H9 (cell line): ENCODE measurements at regions not wholly inside any gene's neighbourhood (a gene's known extent, or its start where the extent isn't known, plus 50 kb on each side); places are given as distances from the start of the nearest gene placed in this dataset.
"Not testable (repeated sequence)": the region's sequence is repeated elsewhere in the genome, so short reads cannot be mapped to it uniquely, and the experiment has no call there.

ENCODE experiments used
- DNase-seq: peaks from one replicate; pipeline ENCODE4 v3.0.0-alpha.2; 2017
- H2AFZ ChIP-seq: one replicate; pipeline ENCODE4 v1.6.1; 2013; ENCODE audit warnings: mild to moderate bottlenecking, low read length, control low read depth, moderate library complexity
- H2AK5ac ChIP-seq: 2 replicates; pipeline ENCODE4 v1.6.1; 2013; ENCODE audit warnings: low read length, control low read depth, mixed read lengths; ENCODE audit not compliant: insufficient read length
- H2BK120ac ChIP-seq: one replicate; pipeline ENCODE4 v1.6.1; 2013; ENCODE audit warnings: low read depth, mild to moderate bottlenecking, low read length, control low read depth, inconsistent platforms; ENCODE audit not compliant: poor library complexity, severe bottlenecking
- H2BK12ac ChIP-seq: 2 replicates; pipeline ENCODE4 v1.6.1; 2013; ENCODE audit warnings: low read length, control low read depth, mixed read lengths, low read depth; ENCODE audit not compliant: insufficient read length
- H2BK15ac ChIP-seq: 2 replicates; pipeline ENCODE4 v1.6.1; 2013; ENCODE audit warnings: low read depth, low read length, control low read depth
- H2BK20ac ChIP-seq: one replicate; pipeline ENCODE4 v1.6.1; 2013; ENCODE audit warnings: low read depth, mild to moderate bottlenecking, low read length, control low read depth, inconsistent platforms; ENCODE audit not compliant: poor library complexity, severe bottlenecking
- H2BK5ac ChIP-seq: 2 replicates; pipeline ENCODE4 v1.6.1; 2013; ENCODE audit warnings: low read length, control low read depth, mixed read lengths; ENCODE audit not compliant: insufficient read length
- H3K14ac ChIP-seq: 2 replicates; pipeline ENCODE4 v1.6.1; 2013; ENCODE audit warnings: low read length, control low read depth; ENCODE audit not compliant: insufficient read depth
- H3K18ac ChIP-seq: 2 replicates; pipeline ENCODE4 v1.6.1; 2013; ENCODE audit warnings: low read depth, mild to moderate bottlenecking, mixed read lengths, low read length, control low read depth; ENCODE audit not compliant: insufficient read length
- H3K23ac ChIP-seq: 2 replicates; pipeline ENCODE4 v1.6.1; 2013; ENCODE audit warnings: low read length, control low read depth, mixed read lengths, low read depth; ENCODE audit not compliant: insufficient read length
- H3K23me2 ChIP-seq: 2 replicates; pipeline ENCODE4 v1.6.1; 2013; ENCODE audit warnings: low read depth, mild to moderate bottlenecking, mixed read lengths, low read length, control low read depth; ENCODE audit not compliant: insufficient read length, poor library complexity, severe bottlenecking
- H3K27ac ChIP-seq: 2 replicates; pipeline ENCODE4 v1.5.1; 2013; ENCODE audit warnings: low read length, control low read depth, mixed read lengths, low read depth; ENCODE audit not compliant: insufficient read length
- H3K27me3 ChIP-seq: 2 replicates; pipeline ENCODE4 v1.6.1; 2013; ENCODE audit warnings: low read length, control low read depth, inconsistent platforms; ENCODE audit not compliant: insufficient read depth
- H3K4ac ChIP-seq: 2 replicates; pipeline ENCODE4 v1.6.1; 2013; ENCODE audit warnings: low read depth, mild to moderate bottlenecking, control low read depth, inconsistent platforms, low read length, moderate library complexity
- H3K4me1 ChIP-seq: 2 replicates; pipeline ENCODE4 v1.6.1; 2013; ENCODE audit warnings: low read length, control low read depth, inconsistent platforms; ENCODE audit not compliant: insufficient read depth
- H3K4me2 ChIP-seq: 2 replicates; pipeline ENCODE4 v1.6.1; 2013; ENCODE audit warnings: low read length, control low read depth, mixed read lengths; ENCODE audit not compliant: insufficient read length, insufficient read depth
- H3K56ac ChIP-seq: 2 replicates; pipeline ENCODE4 v1.6.1; 2013; ENCODE audit warnings: low read depth, mild to moderate bottlenecking, mixed read lengths, low read length, control low read depth; ENCODE audit not compliant: insufficient read length
- H3K79me1 ChIP-seq: 2 replicates; pipeline ENCODE4 v1.6.1; 2013; ENCODE audit warnings: low read depth, mild to moderate bottlenecking, moderate library complexity, low read length, control low read depth, inconsistent platforms; ENCODE audit not compliant: insufficient read depth, poor library complexity, severe bottlenecking
- H3K79me2 ChIP-seq: 2 replicates; pipeline ENCODE4 v1.6.1; 2013; ENCODE audit warnings: low read length, control low read depth, inconsistent platforms; ENCODE audit not compliant: insufficient read depth
- H3K9ac ChIP-seq: 2 replicates; pipeline ENCODE4 v1.6.1; 2013; ENCODE audit warnings: low read length, control low read depth, mixed read lengths; ENCODE audit not compliant: insufficient read length; ENCODE audit errors: extremely low read depth
- H3K9me3 ChIP-seq: one replicate; pipeline ENCODE4 v1.6.1; 2013; ENCODE audit warnings: low read depth, low read length, inconsistent platforms; ENCODE audit not compliant: control insufficient read depth
- H3T11ph ChIP-seq: one replicate; pipeline ENCODE4 v1.6.1; 2013; ENCODE audit warnings: mild to moderate bottlenecking, low read length, control low read depth, inconsistent platforms
- H4K20me1 ChIP-seq: one replicate; pipeline ENCODE4 v1.6.1; 2013; ENCODE audit not compliant: control insufficient read depth, insufficient read length, insufficient read depth
- H4K5ac ChIP-seq: 2 replicates; pipeline ENCODE4 v1.6.1; 2013; ENCODE audit warnings: low read depth, mild to moderate bottlenecking, mixed read lengths, low read length, control low read depth; ENCODE audit not compliant: insufficient read length
- H4K8ac ChIP-seq: replicated peaks from 2 replicates; pipeline ENCODE4 v1.6.1; 2013; ENCODE audit warnings: low read length, control low read depth, mixed read lengths, low read depth; ENCODE audit not compliant: insufficient read length
- H4K91ac ChIP-seq: 2 replicates; pipeline ENCODE4 v1.6.1; 2013; ENCODE audit warnings: low read depth, mild to moderate bottlenecking, moderate library complexity, mixed read lengths, low read length, control low read depth; ENCODE audit not compliant: insufficient read length
- H3K27ac Mint-ChIP-seq, 3 experiments: 2 replicates in 2 of 3; 3 replicates in 1 of 3; pipeline ENCODE4 v1.8.0; 2020 to 2021; ENCODE audit warnings: mixed read lengths in 3 of 3, mild to moderate bottlenecking in 1 of 3, moderate library complexity in 1 of 3
- H3K27me3 Mint-ChIP-seq: 2 replicates; pipeline ENCODE4 v1.8.0; 2021; ENCODE audit warnings: low read depth, mild to moderate bottlenecking, moderate library complexity, mixed read lengths
- H3K36me3 Mint-ChIP-seq, 3 experiments: 2 replicates in 2 of 3; 3 replicates in 1 of 3; pipeline ENCODE4 v1.8.0; 2020 to 2021; ENCODE audit warnings: low read depth in 3 of 3, mixed read lengths in 3 of 3; ENCODE audit not compliant: insufficient read depth in 1 of 3
- H3K4me1 Mint-ChIP-seq, 2 experiments: 2 replicates each; pipeline ENCODE4 v1.8.0; 2020; ENCODE audit warnings: mixed read lengths in 2 of 2
- H3K4me3 Mint-ChIP-seq, 2 experiments: 2 replicates in 1 of 2; 3 replicates in 1 of 2; pipeline ENCODE4 v1.8.0; 2020 to 2021; ENCODE audit warnings: mild to moderate bottlenecking in 2 of 2, mixed read lengths in 2 of 2, moderate library complexity in 1 of 2
- H3K9me3 Mint-ChIP-seq, 2 experiments: 2 replicates in 1 of 2; 3 replicates in 1 of 2; pipeline ENCODE4 v1.8.0; 2020; ENCODE audit warnings: mild to moderate bottlenecking in 2 of 2, mixed read lengths in 2 of 2, moderate library complexity in 1 of 2
- WGBS: extraction: QIAGEN DNeasy Blood & Tissue Kit; methylation state at CpG from one replicate; pipeline ENCODE4 v1.1.7; 2013; ENCODE audit warnings: missing lambda C conversion rate, low lambda C conversion rate, mixed read lengths; ENCODE audit not compliant: insufficient read length; ENCODE audit errors: extremely low coverage; 5-methylcytosine and 5-hydroxymethylcytosine counted together
- TF ChIP-seq, protein P1 (sequence below): fragments of 200-600 bp; sonication (generic); conservative IDR thresholded peaks from 3 replicates; pipeline ENCODE4 v1.8.0; 2021; ENCODE audit warnings: antibody characterized with exemption, mild to moderate bottlenecking

GRCh38 chr14:105733081-105734065, 207.0 kb downstream of the TMEM121 start:
- TF ChIP-seq, protein P1, sequence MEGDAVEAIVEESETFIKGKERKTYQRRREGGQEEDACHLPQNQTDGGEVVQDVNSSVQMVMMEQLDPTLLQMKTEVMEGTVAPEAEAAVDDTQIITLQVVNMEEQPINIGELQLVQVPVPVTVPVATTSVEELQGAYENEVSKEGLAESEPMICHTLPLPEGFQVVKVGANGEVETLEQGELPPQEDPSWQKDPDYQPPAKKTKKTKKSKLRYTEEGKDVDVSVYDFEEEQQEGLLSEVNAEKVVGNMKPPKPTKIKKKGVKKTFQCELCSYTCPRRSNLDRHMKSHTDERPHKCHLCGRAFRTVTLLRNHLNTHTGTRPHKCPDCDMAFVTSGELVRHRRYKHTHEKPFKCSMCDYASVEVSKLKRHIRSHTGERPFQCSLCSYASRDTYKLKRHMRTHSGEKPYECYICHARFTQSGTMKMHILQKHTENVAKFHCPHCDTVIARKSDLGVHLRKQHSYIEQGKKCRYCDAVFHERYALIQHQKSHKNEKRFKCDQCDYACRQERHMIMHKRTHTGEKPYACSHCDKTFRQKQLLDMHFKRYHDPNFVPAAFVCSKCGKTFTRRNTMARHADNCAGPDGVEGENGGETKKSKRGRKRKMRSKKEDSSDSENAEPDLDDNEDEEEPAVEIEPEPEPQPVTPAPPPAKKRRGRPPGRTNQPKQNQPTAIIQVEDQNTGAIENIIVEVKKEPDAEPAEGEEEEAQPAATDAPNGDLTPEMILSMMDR, result no peak
- no peak overlapping the region for H3K27ac ChIP-seq
- H2AFZ ChIP-seq, result no peak overlapping the region
- H4K8ac ChIP-seq, result no peak overlapping the region
- no peaks in the 10 kb centered on the region for H3K27me3 ChIP-seq
- Mint-ChIP-seq H3K4me3 (no peak overlapping the region), H3K27ac (no peak overlapping the region), H3K4me1 (no peaks in the 10 kb centered on the region), H3K9me3 (peaks cover 63 to 67% of the 10 kb centered on the region in 2 experiments), H3K27me3 (peaks cover 5% of the 10 kb centered on the region), H3K36me3 (peaks cover 19 to 29% (median 25%) of the 10 kb centered on the region in 3 experiments; a peak in 6 of 7 replicates)
- H3K4me2 ChIP-seq, result no peak overlapping the region
- H2BK20ac ChIP-seq, result no peak overlapping the region
- no peak overlapping the region for H3K23ac ChIP-seq
- no peaks in the 10 kb centered on the region for H3K23me2 ChIP-seq
- no peak overlapping the region for H2BK12ac ChIP-seq
- no peak overlapping the region for H4K5ac ChIP-seq
- H3K56ac ChIP-seq, result no peak overlapping the region
- H3K18ac ChIP-seq, result no peak overlapping the region
- no peak overlapping the region for H2BK120ac ChIP-seq
- H3T11ph ChIP-seq, result no peak overlapping the region
- H3K79me1 ChIP-seq, result no peaks in the 10 kb centered on the region
- no peak overlapping the region for H4K91ac ChIP-seq
- H2BK5ac ChIP-seq, result no peak overlapping the region
- H4K20me1 ChIP-seq, result peaks cover 3% of the 10 kb centered on the region
- 100% methylated on average over 2 of the region's 22 CpGs for WGBS
- no peak overlapping the region for H3K4ac ChIP-seq
- no peak overlapping the region for H3K9ac ChIP-seq
- H3K14ac ChIP-seq, result no peak overlapping the region
- no peaks in the 10 kb centered on the region for H3K79me2 ChIP-seq
- H2AK5ac ChIP-seq, result no peak overlapping the region
- peaks cover 65% of the 10 kb centered on the region for H3K9me3 ChIP-seq
- no peak overlapping the region for H2BK15ac ChIP-seq
- H3K4me1 ChIP-seq, result no peaks in the 10 kb centered on the region
- DNase-seq, result no peak

GRCh38 chr14:105734241-105734640, 207.9 kb downstream of the TMEM121 start:
- not testable (repeated sequence) for H3K9ac ChIP-seq, H2BK12ac ChIP-seq, DNase-seq, H3K79me2 ChIP-seq, H4K8ac ChIP-seq, H3K79me1 ChIP-seq, H3K23me2 ChIP-seq, H4K20me1 ChIP-seq, H2BK15ac ChIP-seq, H3K4me1 Mint-ChIP-seq, H2BK20ac ChIP-seq, H2AK5ac ChIP-seq, H3K18ac ChIP-seq, H3K4me3 Mint-ChIP-seq, H3K27ac ChIP-seq, H2BK120ac ChIP-seq, H3K27me3 Mint-ChIP-seq, H3K4me1 ChIP-seq, H3K27ac Mint-ChIP-seq, H4K91ac ChIP-seq, H3K4ac ChIP-seq, H2BK5ac ChIP-seq, H3T11ph ChIP-seq, H3K56ac ChIP-seq, H4K5ac ChIP-seq, H3K14ac ChIP-seq, H3K4me2 ChIP-seq, H3K23ac ChIP-seq, H2AFZ ChIP-seq, H3K27me3 ChIP-seq
- Mint-ChIP-seq H3K36me3 (peaks cover 15 to 25% (median 25%) of the 10 kb centered on the region in 3 experiments; a peak in 6 of 7 replicates), H3K9me3 (peaks cover 62 to 67% of the 10 kb centered on the region in 2 experiments)
- no CpG with 5 or more reads among the region's 14 CpGs for WGBS
- peaks cover 65% of the 10 kb centered on the region for H3K9me3 ChIP-seq
